ENCODE measurements at regions not wholly inside any gene's neighbourhood (a gene's known extent, or its start where the extent isn't known, plus 50 kb on each side); places are given as distances from the start of the nearest gene placed in this dataset.

- H3K36me3 Mint-ChIP-seq, result no peaks in the 10 kb centered on the region
- CTCF ChIA-PET (ENCODE audit: partially characterized antibody), result interaction anchor here (1.4 kb wide), 1 partner anchor 16 kb away, joined by 3 read pairs; no protein-coding TSS in a partner anchor
- Histone ChIP-seq H3K27ac (ENCODE audit: low read depth, low read length) (no peak overlapping the region), H3K9me3 (ENCODE audit: control insufficient read depth in 1 of 2, low read length in 2 of 2) (no peaks in the 10 kb centered on the region), H3K4me3 (ENCODE audit: low read length in 2 of 2) (no peak overlapping the region), H3K4me1 (ENCODE audit: insufficient read depth, low read length) (no peaks in the 10 kb centered on the region), H3K27me3 (ENCODE audit: insufficient read depth, low read length) (no peaks in the 10 kb centered on the region), H3K36me3 (ENCODE audit: insufficient read depth, low read length) (no peaks in the 10 kb centered on the region)
- no peak for DNase-seq
- H3K27ac Mint-ChIP-seq, result peak overlapping the region in 1 of 7 donors; percentile 19
- H3K4me3 Mint-ChIP-seq, result no peak overlapping the region
- intact Hi-C loops (cut with micrococcal nuclease), result no loop called here
- POLR2A ChIA-PET (ENCODE audit: partially characterized antibody), result no interaction called here
- H3K27me3 Mint-ChIP-seq, result peaks cover under 1 to 3% of the 10 kb centered on the region in 2 donors
- H3K4me1 Mint-ChIP-seq, result peaks cover 0 to 3% (median 0%) of the 10 kb centered on the region in 4 donors
- H3K9me3 Mint-ChIP-seq, result peaks cover 0 to 11% (median 1%) of the 10 kb centered on the region in 8 donors
These were observed 207.5 kb upstream of the SAMSN1 start for GRCh38 chr21:14753466-14754258.

- no peaks in the 10 kb centered on the region for H3K36me3 ChIP-seq (ENCODE audit: insufficient read depth, low read length)
- intact Hi-C loops (cut with micrococcal nuclease), result no loop called here
- H3K4me3 ChIP-seq (ENCODE audit: low read length in 2 of 2), result no peak overlapping the region
- CTCF ChIA-PET (ENCODE audit: partially characterized antibody), result no interaction called here
- Mint-ChIP-seq H3K4me1 (peaks cover 0 to 3% (median 0%) of the 10 kb centered on the region in 4 donors), H3K4me3 (no peak overlapping the region), H3K27me3 (peaks cover 1 to 6% of the 10 kb centered on the region in 2 donors), H3K9me3 (peaks cover 0 to 11% (median under 1%) of the 10 kb centered on the region in 8 donors), H3K27ac (no peak overlapping the region), H3K36me3 (no peaks in the 10 kb centered on the region)
- POLR2A ChIA-PET (ENCODE audit: partially characterized antibody), result no interaction called here
- no peak overlapping the region for H3K27ac ChIP-seq (ENCODE audit: low read depth, low read length)
- no peaks in the 10 kb centered on the region for H3K27me3 ChIP-seq (ENCODE audit: insufficient read depth, low read length)
- H3K9me3 ChIP-seq (ENCODE audit: control insufficient read depth in 1 of 2, low read length in 2 of 2), result no peaks in the 10 kb centered on the region
- no peaks in the 10 kb centered on the region for H3K4me1 ChIP-seq (ENCODE audit: insufficient read depth, low read length)
- no peak for DNase-seq
These were observed 207.0 kb upstream of the SAMSN1 start for GRCh38 chr21:14753069-14753465.

DNA sequence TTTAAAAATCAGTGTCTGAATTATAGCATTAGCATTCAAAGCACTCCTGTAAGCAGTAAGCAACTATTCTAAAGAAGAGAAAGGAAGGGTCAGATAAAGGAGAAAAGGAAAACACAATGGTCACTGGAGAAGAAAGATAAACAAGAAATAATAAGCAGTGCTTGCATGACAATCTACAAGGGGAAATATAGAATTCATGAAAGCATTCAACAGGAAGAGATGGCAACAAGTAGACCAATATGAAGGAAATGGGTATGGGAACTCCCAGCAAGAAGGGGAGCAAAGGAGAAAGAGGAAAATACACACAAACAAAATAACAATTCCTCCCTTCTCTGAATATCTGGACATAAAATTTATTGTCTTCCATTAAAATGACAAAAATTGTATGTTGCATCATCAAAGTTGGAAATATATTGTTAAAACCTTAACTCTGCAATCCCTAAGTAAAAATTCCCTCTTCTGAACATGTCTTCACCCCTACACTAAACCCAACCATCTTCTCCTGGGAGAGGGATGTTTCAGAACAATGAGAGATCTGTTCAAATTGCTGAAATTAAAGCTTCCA, 206.3 kb upstream of the SAMSN1 start:
- Histone ChIP-seq H3K4me3 (ENCODE audit: low read length in 2 of 2) (no peak overlapping the region), H3K9me3 (ENCODE audit: control insufficient read depth in 1 of 2, low read length in 2 of 2) (no peaks in the 10 kb centered on the region), H3K27ac (ENCODE audit: low read depth, low read length) (no peak overlapping the region), H3K36me3 (ENCODE audit: insufficient read depth, low read length) (no peaks in the 10 kb centered on the region), H3K27me3 (ENCODE audit: insufficient read depth, low read length) (no peaks in the 10 kb centered on the region), H3K4me1 (ENCODE audit: insufficient read depth, low read length) (no peaks in the 10 kb centered on the region)
- Mint-ChIP-seq H3K4me3 (no peak overlapping the region), H3K4me1 (peaks cover 0 to 3% (median 0%) of the 10 kb centered on the region in 4 donors), H3K27ac (no peak overlapping the region), H3K27me3 (peaks cover 1 to 6% of the 10 kb centered on the region in 2 donors), H3K36me3 (no peaks in the 10 kb centered on the region), H3K9me3 (peaks cover 0 to 11% (median under 1%) of the 10 kb centered on the region in 8 donors)
- ChIA-PET POLR2A (ENCODE audit: partially characterized antibody) (no interaction called here), CTCF (ENCODE audit: partially characterized antibody) (no interaction called here)
- DNase-seq, result no peak
- intact Hi-C loops (cut with micrococcal nuclease), result no loop called here

DNA sequence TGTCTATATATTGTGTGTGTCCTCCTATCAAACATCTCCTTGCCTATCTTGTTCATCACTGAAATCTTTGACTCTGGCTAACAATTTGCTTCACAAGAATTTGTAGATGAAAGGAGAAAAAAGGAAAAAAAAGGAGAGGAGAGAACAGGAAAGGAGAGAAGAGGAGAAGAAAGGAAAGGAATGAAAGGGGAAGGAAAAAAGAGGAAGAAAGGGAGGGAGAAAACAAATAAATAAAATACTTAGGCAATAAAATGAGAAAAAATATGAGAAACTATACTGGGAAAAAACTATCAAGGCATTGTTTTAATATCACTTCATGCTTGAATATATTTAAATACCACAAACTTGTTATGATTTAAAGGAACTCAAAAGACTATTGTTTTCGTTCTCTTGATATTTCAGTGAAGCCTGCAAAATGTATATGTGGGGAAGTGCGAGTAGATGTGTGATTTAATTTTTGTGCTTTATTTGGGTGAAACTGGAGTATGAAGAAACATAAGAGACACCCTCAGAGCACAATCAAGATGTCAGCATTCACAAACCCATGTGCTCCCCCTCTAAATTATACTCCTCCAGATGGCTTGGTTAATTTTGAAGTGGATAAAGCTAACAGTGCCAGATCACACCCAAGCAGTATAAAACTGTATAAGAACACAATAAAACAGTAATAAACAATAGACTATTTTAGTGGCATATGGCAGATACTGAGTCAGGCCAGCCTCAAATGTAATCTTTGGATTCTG, 205.7 kb upstream of the SAMSN1 start:
- no peaks in the 10 kb centered on the region for H3K36me3 ChIP-seq (ENCODE audit: insufficient read depth, low read length)
- POLR2A ChIA-PET (ENCODE audit: partially characterized antibody), result no interaction called here

GRCh38 chr21:14751011-14751410, 204.9 kb upstream of the SAMSN1 start:
- no peak overlapping the region for H3K4me3 ChIP-seq (ENCODE audit: low read length in 2 of 2)
- Mint-ChIP-seq H3K4me1 (peaks cover 0 to 3% (median 0%) of the 10 kb centered on the region in 4 donors), H3K9me3 (peaks cover 0 to 11% (median under 1%) of the 10 kb centered on the region in 8 donors), H3K4me3 (no peak overlapping the region), H3K27me3 (peaks cover 1 to 6% of the 10 kb centered on the region in 2 donors), H3K27ac (peak overlapping the region in 1 of 7 donors; percentile 4), H3K36me3 (no peaks in the 10 kb centered on the region)
- H3K4me1 ChIP-seq (ENCODE audit: insufficient read depth, low read length), result no peaks in the 10 kb centered on the region
- no peaks in the 10 kb centered on the region for H3K27me3 ChIP-seq (ENCODE audit: insufficient read depth, low read length)
- no peak overlapping the region for H3K27ac ChIP-seq (ENCODE audit: low read depth, low read length)
- intact Hi-C loops (cut with micrococcal nuclease), result no loop called here
- no peaks in the 10 kb centered on the region for H3K36me3 ChIP-seq (ENCODE audit: insufficient read depth, low read length)
- DNase-seq, result no peak
- H3K9me3 ChIP-seq (ENCODE audit: control insufficient read depth in 1 of 2, low read length in 2 of 2), result no peaks in the 10 kb centered on the region
- CTCF ChIA-PET (ENCODE audit: partially characterized antibody), result no interaction called here
- POLR2A ChIA-PET (ENCODE audit: partially characterized antibody), result no interaction called here

More for the DNA sequence above, 205.7 kb upstream of the SAMSN1 start:
- Histone ChIP-seq H3K4me3 (ENCODE audit: low read length in 2 of 2) (no peak overlapping the region), H3K9me3 (ENCODE audit: control insufficient read depth in 1 of 2, low read length in 2 of 2) (no peaks in the 10 kb centered on the region), H3K27me3 (ENCODE audit: insufficient read depth, low read length) (no peaks in the 10 kb centered on the region), H3K27ac (ENCODE audit: low read depth, low read length) (no peak overlapping the region), H3K4me1 (ENCODE audit: insufficient read depth, low read length) (no peaks in the 10 kb centered on the region)
- CTCF ChIA-PET (ENCODE audit: partially characterized antibody), result no interaction called here
- H3K4me1 Mint-ChIP-seq, result peaks cover 0 to 3% (median 0%) of the 10 kb centered on the region in 4 donors
- H3K36me3 Mint-ChIP-seq, result no peaks in the 10 kb centered on the region
- DNase-seq, result no peak
- peaks cover 0 to 11% (median under 1%) of the 10 kb centered on the region in 8 donors for H3K9me3 Mint-ChIP-seq
- H3K27ac Mint-ChIP-seq, result no peak overlapping the region
- intact Hi-C loops (cut with micrococcal nuclease), result no loop called here
- no peak overlapping the region for H3K4me3 Mint-ChIP-seq
- peaks cover 1 to 6% of the 10 kb centered on the region in 2 donors for H3K27me3 Mint-ChIP-seq

GRCh38 chr21:14750041-14750440, 203.9 kb upstream of the SAMSN1 start:
- H3K27me3 ChIP-seq (ENCODE audit: insufficient read depth, low read length), result no peaks in the 10 kb centered on the region
- no peaks in the 10 kb centered on the region for H3K36me3 ChIP-seq (ENCODE audit: insufficient read depth, low read length)
- CTCF ChIA-PET (ENCODE audit: partially characterized antibody), result no interaction called here
- no peak overlapping the region for H3K4me3 Mint-ChIP-seq
- H3K4me1 Mint-ChIP-seq, result peaks cover 0 to 3% (median 0%) of the 10 kb centered on the region in 4 donors
- peaks cover 1 to 6% of the 10 kb centered on the region in 2 donors for H3K27me3 Mint-ChIP-seq
- H3K9me3 ChIP-seq (ENCODE audit: control insufficient read depth in 1 of 2, low read length in 2 of 2), result no peaks in the 10 kb centered on the region
- no peak overlapping the region for H3K4me3 ChIP-seq (ENCODE audit: low read length in 2 of 2)
- peaks cover 0 to 11% (median under 1%) of the 10 kb centered on the region in 8 donors for H3K9me3 Mint-ChIP-seq
- intact Hi-C loops (cut with micrococcal nuclease), result no loop called here
- H3K36me3 Mint-ChIP-seq, result no peaks in the 10 kb centered on the region
- H3K27ac ChIP-seq (ENCODE audit: low read depth, low read length), result no peak overlapping the region
- POLR2A ChIA-PET (ENCODE audit: partially characterized antibody), result no interaction called here
- no peak overlapping the region for H3K27ac Mint-ChIP-seq
- DNase-seq, result no peak
- H3K4me1 ChIP-seq (ENCODE audit: insufficient read depth, low read length), result no peaks in the 10 kb centered on the region

GRCh38 chr21:14748662-14749061, 202.5 kb upstream of the SAMSN1 start:
- no peak for DNase-seq
- peaks cover 0 to 3% (median 0%) of the 10 kb centered on the region in 4 donors for H3K4me1 Mint-ChIP-seq
- H3K36me3 Mint-ChIP-seq, result no peaks in the 10 kb centered on the region
- H3K9me3 Mint-ChIP-seq, result peaks cover 0 to 1% (median 0%) of the 10 kb centered on the region in 8 donors
- peaks cover 1 to 6% of the 10 kb centered on the region in 2 donors for H3K27me3 Mint-ChIP-seq
- H3K4me1 ChIP-seq (ENCODE audit: insufficient read depth, low read length), result no peaks in the 10 kb centered on the region
- intact Hi-C loops (cut with micrococcal nuclease), result no loop called here
- H3K9me3 ChIP-seq (ENCODE audit: control insufficient read depth in 1 of 2, low read length in 2 of 2), result no peaks in the 10 kb centered on the region
- no peaks in the 10 kb centered on the region for H3K36me3 ChIP-seq (ENCODE audit: insufficient read depth, low read length)
- H3K27ac Mint-ChIP-seq, result no peak overlapping the region
- H3K27me3 ChIP-seq (ENCODE audit: insufficient read depth, low read length), result no peaks in the 10 kb centered on the region
- ChIA-PET POLR2A (ENCODE audit: partially characterized antibody) (no interaction called here), CTCF (ENCODE audit: partially characterized antibody) (interaction anchor here (2.1 kb wide), 1 partner anchor 11 kb away, joined by 5 read pairs; no protein-coding TSS in a partner anchor)
- H3K27ac ChIP-seq (ENCODE audit: low read depth, low read length), result no peak overlapping the region
- H3K4me3 ChIP-seq (ENCODE audit: low read length in 2 of 2), result no peak overlapping the region
- H3K4me3 Mint-ChIP-seq, result no peak overlapping the region

Data from CD4-positive, alpha-beta memory T cell (primary cell).